A673 (cell line): ENCODE measurements at regions not wholly inside any gene's neighbourhood (a gene's known extent, or its start where the extent isn't known, plus 50 kb on each side); places are given as distances from the start of the nearest gene placed in this dataset.

Experiments used
- BruUV-seq: library from RNA; stranded (reverse); fragments of 400-500 nt; replicated peaks from 2 replicates; lab custom pipeline; 2021; lab: Mats Ljungman, UMichigan
- CTCF ChIA-PET: fragments of 300-600 bp; sonication (Branson Sonifier 250); formaldehyde crosslinking; loops from one replicate; lab custom pipeline; 2022; ENCODE audit warnings: antibody characterized with exemption; lab: Charles Lee
- POLR2A ChIA-PET: fragments of 300-600 bp; sonication (Branson Sonifier 250); formaldehyde crosslinking; loops from one replicate; lab custom pipeline; 2022; ENCODE audit warnings: antibody characterized with exemption; ENCODE audit not compliant: low non-redundant PET; lab: Charles Lee
- DNase-seq: peaks from one replicate; pipeline ENCODE4 v3.0.0-alpha.2; 2015; ENCODE audit warnings: low spot score
- H3K27ac ChIP-seq: fragments of 200-600 bp; sonication (generic); 2 replicates; pipeline ENCODE4 v1.5.1; 2016; ENCODE audit warnings: mixed run types, low read depth, mild to moderate bottlenecking, mixed read lengths, antibody characterized with exemption, low read length; ENCODE audit not compliant: poor library complexity, severe bottlenecking
- H3K27me3 ChIP-seq: fragments of 200-600 bp; sonication (generic); replicated peaks from 2 replicates; pipeline ENCODE4 v1.6.1; 2017; ENCODE audit warnings: mixed run types, low read depth, mild to moderate bottlenecking, mixed read lengths, antibody characterized with exemption, low read length; ENCODE audit not compliant: insufficient read depth, poor library complexity
- H3K36me3 ChIP-seq: fragments of 200-600 bp; sonication (generic); 2 replicates; pipeline ENCODE4 v1.6.1; 2016; ENCODE audit warnings: mixed run types, mild to moderate bottlenecking, mixed read lengths, antibody characterized with exemption, low read length; ENCODE audit not compliant: insufficient read depth, poor library complexity, severe bottlenecking
- H3K4me1 ChIP-seq: fragments of 200-600 bp; sonication (generic); 2 replicates; pipeline ENCODE4 v1.6.1; 2017; ENCODE audit warnings: mixed run types, mild to moderate bottlenecking, mixed read lengths, antibody characterized with exemption, low read length; ENCODE audit not compliant: insufficient read depth, poor library complexity, severe bottlenecking
- H3K4me3 ChIP-seq: fragments of 200-600 bp; sonication (generic); 2 replicates; pipeline ENCODE4 v1.5.1; 2016; ENCODE audit warnings: low read depth, mixed run types, mild to moderate bottlenecking, mixed read lengths, low read length; ENCODE audit not compliant: poor library complexity, severe bottlenecking
- H3K9me3 ChIP-seq: fragments of 200-600 bp; sonication (generic); 2 replicates; pipeline ENCODE4 v1.6.1; 2016; ENCODE audit warnings: mixed run types, low read depth, mild to moderate bottlenecking, mixed read lengths, antibody characterized with exemption, low read length; ENCODE audit not compliant: poor library complexity, severe bottlenecking
- CTCF ChIP-seq: fragments of 300-800, 200-600 bp; sonication (generic); conservative IDR thresholded peaks from 2 replicates; pipeline ENCODE4 v1.5.1; 2017; ENCODE audit warnings: low read depth, mild to moderate bottlenecking, antibody characterized with exemption, low read length, moderate library complexity, mixed read lengths
- EZH2 ChIP-seq: fragments of 200-600 bp; sonication (generic); IDR thresholded peaks from 2 replicates; pipeline ENCODE4 v1.6.1; 2017; ENCODE audit warnings: borderline replicate concordance, low read depth, mild to moderate bottlenecking, mixed read lengths, antibody characterized with exemption, low read length; ENCODE audit not compliant: poor library complexity, severe bottlenecking
- intact Hi-C: fragments of 100-400 bp; cut with micrococcal nuclease; formaldehyde crosslinking; loops from one replicate; pipeline ENCODE4 v1.10.0; 2022; ENCODE audit not compliant: unreplicated experiment

- no peaks in the 10 kb centered on the region for H3K36me3 ChIP-seq
- no peak for DNase-seq
- no peaks in the 10 kb centered on the region for H3K9me3 ChIP-seq
- intact Hi-C loops = no loop called here
- POLR2A ChIA-PET = no interaction called here
- TF ChIP-seq CTCF (no peak), EZH2 (no peak)
- H3K4me1 ChIP-seq = no peaks in the 10 kb centered on the region
- H3K27ac ChIP-seq = no peak overlapping the region
- H3K27me3 ChIP-seq = no peaks in the 10 kb centered on the region
- no peak overlapping the region for H3K4me3 ChIP-seq
- CTCF ChIA-PET = no interaction called here
- no TSS peak for BruUV-seq
Observed at GRCh38 chr22:48746789-48747425, 1080.8 kb downstream of the BRD1 start.

GRCh38 chr22:48745842-48746788, 1081.6 kb downstream of the BRD1 start:
- DNase-seq = no peak
- no TSS peak for BruUV-seq
- H3K4me1 ChIP-seq = no peaks in the 10 kb centered on the region
- POLR2A ChIA-PET = no interaction called here
- CTCF ChIA-PET = no interaction called here
- intact Hi-C loops = no loop called here
- no peaks in the 10 kb centered on the region for H3K36me3 ChIP-seq
- no peak overlapping the region for H3K4me3 ChIP-seq
- H3K27me3 ChIP-seq = no peaks in the 10 kb centered on the region
- H3K27ac ChIP-seq = no peak overlapping the region
- H3K9me3 ChIP-seq = no peaks in the 10 kb centered on the region
- TF ChIP-seq EZH2 (no peak), CTCF (no peak)

- H3K27me3 ChIP-seq = no peaks in the 10 kb centered on the region
- intact Hi-C loops = no loop called here
- H3K27ac ChIP-seq = no peak overlapping the region
- ChIA-PET POLR2A (no interaction called here), CTCF (no interaction called here)
- no TSS peak for BruUV-seq
- H3K36me3 ChIP-seq = no peaks in the 10 kb centered on the region
- H3K4me3 ChIP-seq = no peak overlapping the region
- H3K9me3 ChIP-seq = no peaks in the 10 kb centered on the region
- no peak for DNase-seq
- TF ChIP-seq CTCF = no peak
- H3K4me1 ChIP-seq = no peaks in the 10 kb centered on the region
Observed at GRCh38 chr22:48744967-48745841, 1082.5 kb downstream of the BRD1 start.
